ENCODE measurements at regions not wholly inside any gene's neighbourhood (a gene's known extent, or its start where the extent isn't known, plus 50 kb on each side); places are given as distances from the start of the nearest gene placed in this dataset.

DNA sequence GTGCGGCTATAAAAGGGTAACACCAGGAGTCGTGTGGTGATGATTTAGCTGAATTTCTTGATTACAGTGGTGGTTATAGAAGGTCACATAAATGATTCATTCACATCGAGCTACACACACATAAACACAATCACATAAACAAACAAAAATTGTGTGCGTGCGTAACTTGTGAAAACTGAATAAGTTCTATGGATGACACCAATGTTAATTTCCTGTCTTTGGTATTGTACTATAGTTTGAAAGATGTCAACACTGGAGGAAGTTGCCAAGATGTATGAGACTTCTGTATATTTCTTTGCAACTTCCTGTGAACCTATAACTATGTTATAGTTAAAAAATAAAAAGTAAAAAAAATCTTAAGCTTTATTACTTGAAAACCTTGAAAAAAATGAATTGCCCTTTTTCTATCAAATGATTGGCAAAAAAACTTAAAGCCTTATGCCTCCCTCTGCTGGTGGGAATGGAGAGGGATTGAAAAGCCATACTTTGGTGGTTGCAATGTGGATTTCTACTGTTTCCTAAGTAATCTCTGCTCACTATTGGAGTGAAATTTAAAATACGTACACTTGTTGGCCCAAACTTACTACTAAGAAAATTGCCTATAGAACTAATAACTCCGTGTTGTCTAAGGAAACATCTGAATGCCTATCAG lies 227.7 kb downstream of the RPIA start:
- TF ChIP-seq, protein P1, sequence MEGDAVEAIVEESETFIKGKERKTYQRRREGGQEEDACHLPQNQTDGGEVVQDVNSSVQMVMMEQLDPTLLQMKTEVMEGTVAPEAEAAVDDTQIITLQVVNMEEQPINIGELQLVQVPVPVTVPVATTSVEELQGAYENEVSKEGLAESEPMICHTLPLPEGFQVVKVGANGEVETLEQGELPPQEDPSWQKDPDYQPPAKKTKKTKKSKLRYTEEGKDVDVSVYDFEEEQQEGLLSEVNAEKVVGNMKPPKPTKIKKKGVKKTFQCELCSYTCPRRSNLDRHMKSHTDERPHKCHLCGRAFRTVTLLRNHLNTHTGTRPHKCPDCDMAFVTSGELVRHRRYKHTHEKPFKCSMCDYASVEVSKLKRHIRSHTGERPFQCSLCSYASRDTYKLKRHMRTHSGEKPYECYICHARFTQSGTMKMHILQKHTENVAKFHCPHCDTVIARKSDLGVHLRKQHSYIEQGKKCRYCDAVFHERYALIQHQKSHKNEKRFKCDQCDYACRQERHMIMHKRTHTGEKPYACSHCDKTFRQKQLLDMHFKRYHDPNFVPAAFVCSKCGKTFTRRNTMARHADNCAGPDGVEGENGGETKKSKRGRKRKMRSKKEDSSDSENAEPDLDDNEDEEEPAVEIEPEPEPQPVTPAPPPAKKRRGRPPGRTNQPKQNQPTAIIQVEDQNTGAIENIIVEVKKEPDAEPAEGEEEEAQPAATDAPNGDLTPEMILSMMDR (IDR thresholded peaks at IDR 0.05), result peak in 2 of 6 experiments; percentile 22 to 46
- no peak for TF ChIP-seq POLR2A (IDR thresholded peaks at IDR 0.05)
